ENCODE measurements at regions not wholly inside any gene's neighbourhood (a gene's known extent, or its start where the extent isn't known, plus 50 kb on each side); places are given as distances from the start of the nearest gene placed in this dataset.
A peak's percentile ranks its signal among the peaks of the same experiment; 100 is the strongest.
"Not testable (repeated sequence)": the region's sequence is repeated elsewhere in the genome, so short reads cannot be mapped to it uniquely, and the experiment has no call there.

GRCh38 chr1:109857702-109858101 is 52.9 kb upstream of the CSF1 start:
- not testable (repeated sequence) for DNase-seq

GRCh38 chr1:109855986-109856385 is 54.7 kb upstream of the CSF1 start:
- DNase-seq, result not testable (repeated sequence)

GRCh38 chr1:109853972-109854371 is 56.7 kb upstream of the CSF1 start:
- DNase-seq, result not testable (repeated sequence)

GRCh38 chr1:109852221-109853015 is 58.2 kb upstream of the CSF1 start:
- DNase-seq, result peak in 9 of 14 donors; percentile 21 to 86 (median 46)

GRCh38 chr1:109850827-109851226 is 59.8 kb upstream of the CSF1 start:
- DNase-seq, result no peak

GRCh38 chr1:109850194-109850593 is 60.5 kb upstream of the CSF1 start:
- DNase-seq, result no peak

- DNase-seq, result no peak
These were observed 61.0 kb upstream of the CSF1 start for GRCh38 chr1:109849655-109850054.

- peak in 1 of 14 donors; percentile 46 for DNase-seq
These were observed 63.4 kb upstream of the CSF1 start for GRCh38 chr1:109847251-109847650.

GRCh38 chr1:109846846-109847245 is 63.8 kb upstream of the CSF1 start:
- DNase-seq, result no peak

GRCh38 chr1:109846162-109846561 is 64.5 kb upstream of the CSF1 start:
- no peak for DNase-seq

GRCh38 chr1:109845658-109846057 is 65.0 kb upstream of the CSF1 start:
- DNase-seq, result no peak

- DNase-seq, result no peak
These were observed 66.0 kb upstream of the CSF1 start for GRCh38 chr1:109844609-109845008.

GRCh38 chr1:109840011-109840629 is 70.5 kb upstream of the CSF1 start:
- DNase-seq, result no peak

- DNase-seq, result not testable (repeated sequence)
These were observed 71.4 kb upstream of the CSF1 start for GRCh38 chr1:109839276-109839675.

- no peak for DNase-seq
These were observed 71.8 kb upstream of the CSF1 start for GRCh38 chr1:109838838-109839240.

GRCh38 chr1:109837852-109838570 is 72.6 kb upstream of the CSF1 start:
- no peak for DNase-seq

GRCh38 chr1:109835645-109836044 is 71.9 kb upstream of the EPS8L3 start:
- not testable (repeated sequence) for DNase-seq

GRCh38 chr1:109834951-109835350 is 71.2 kb upstream of the EPS8L3 start:
- DNase-seq, result no peak

- DNase-seq, result no peak
These were observed 69.2 kb upstream of the EPS8L3 start for GRCh38 chr1:109832945-109833344.

- no peak for DNase-seq
These were observed 65.2 kb upstream of the EPS8L3 start for GRCh38 chr1:109828756-109829505.

- DNase-seq, result no peak
These were observed 64.3 kb upstream of the EPS8L3 start for GRCh38 chr1:109827986-109828385.

GRCh38 chr1:109827466-109827865 is 63.7 kb upstream of the EPS8L3 start:
- no peak for DNase-seq

- no peak for DNase-seq
These were observed 63.2 kb upstream of the EPS8L3 start for GRCh38 chr1:109826930-109827349.

Data from C1 segment of cervical spinal cord (tissue), 14 donors.